ENCODE measurements at regions not wholly inside any gene's neighbourhood (a gene's known extent, or its start where the extent isn't known, plus 50 kb on each side); places are given as distances from the start of the nearest gene placed in this dataset.

GRCh38 chr5:5644249-5644648 is 221.8 kb downstream of the ICE1 start:
- no peak overlapping the region for H3K27ac ChIP-seq
- no peak for DNase-seq
- no peak overlapping the region for H3K4me3 ChIP-seq (ENCODE audit: low read depth, low read length)
- H3K36me3 ChIP-seq (replicated peaks) = no peaks in the 10 kb centered on the region
- in situ Hi-C loops (cut with HindIII; ENCODE audit: low pct_ligation_motif_present, low sequenced_read_pairs) = no loop called here
- TF ChIP-seq CTCF (IDR thresholded peaks at IDR 0.05; ENCODE audit: low read depth, low read length, missing control alignments) = no peak
- no peaks in the 10 kb centered on the region for H3K27me3 ChIP-seq (replicated peaks)

- H3K27me3 ChIP-seq (replicated peaks) = no peaks in the 10 kb centered on the region
- in situ Hi-C loops (cut with HindIII; ENCODE audit: low pct_ligation_motif_present, low sequenced_read_pairs) = no loop called here
- TF ChIP-seq CTCF (IDR thresholded peaks at IDR 0.05; ENCODE audit: low read depth, low read length, missing control alignments) = no peak
- H3K27ac ChIP-seq = no peak overlapping the region
- H3K36me3 ChIP-seq (replicated peaks) = no peaks in the 10 kb centered on the region
- H3K4me3 ChIP-seq (ENCODE audit: low read depth, low read length) = no peak overlapping the region
- DNase-seq = no peak
These were observed 221.0 kb downstream of the ICE1 start for GRCh38 chr5:5643481-5643880.

- in situ Hi-C loops (cut with HindIII; ENCODE audit: low pct_ligation_motif_present, low sequenced_read_pairs) = no loop called here
These were observed 215.7 kb downstream of the ICE1 start for GRCh38 chr5:5638211-5638610.

GRCh38 chr5:5637173-5637572 is 214.7 kb downstream of the ICE1 start:
- no peak for TF ChIP-seq CTCF (IDR thresholded peaks at IDR 0.05; ENCODE audit: low read depth, low read length, missing control alignments)

More at GRCh38 chr5:5638211-5638610, 215.7 kb downstream of the ICE1 start:
- DNase-seq = no peak
- H3K36me3 ChIP-seq (replicated peaks) = no peaks in the 10 kb centered on the region
- H3K27ac ChIP-seq = no peak overlapping the region
- no peak for TF ChIP-seq CTCF (IDR thresholded peaks at IDR 0.05; ENCODE audit: low read depth, low read length, missing control alignments)
- H3K27me3 ChIP-seq (replicated peaks) = no peaks in the 10 kb centered on the region
- no peak overlapping the region for H3K4me3 ChIP-seq (ENCODE audit: low read depth, low read length)

GRCh38 chr5:5634817-5635216 is 212.3 kb downstream of the ICE1 start:
- H3K27me3 ChIP-seq (replicated peaks) = no peaks in the 10 kb centered on the region
- no peak overlapping the region for H3K27ac ChIP-seq
- in situ Hi-C loops (cut with HindIII; ENCODE audit: low pct_ligation_motif_present, low sequenced_read_pairs) = no loop called here
- H3K36me3 ChIP-seq (replicated peaks) = no peaks in the 10 kb centered on the region
- no peak for TF ChIP-seq CTCF (IDR thresholded peaks at IDR 0.05; ENCODE audit: low read depth, low read length, missing control alignments)
- no peak overlapping the region for H3K4me3 ChIP-seq (ENCODE audit: low read depth, low read length)
- DNase-seq = no peak

More at GRCh38 chr5:5637173-5637572, 214.7 kb downstream of the ICE1 start:
- Histone ChIP-seq H3K4me3 (ENCODE audit: low read depth, low read length) (no peak overlapping the region), H3K36me3 (replicated peaks) (no peaks in the 10 kb centered on the region), H3K27ac (no peak overlapping the region), H3K27me3 (replicated peaks) (no peaks in the 10 kb centered on the region)
- DNase-seq = no peak
- in situ Hi-C loops (cut with HindIII; ENCODE audit: low pct_ligation_motif_present, low sequenced_read_pairs) = no loop called here

- Histone ChIP-seq H3K27me3 (replicated peaks) (no peaks in the 10 kb centered on the region), H3K36me3 (replicated peaks) (no peaks in the 10 kb centered on the region), H3K27ac (no peak overlapping the region), H3K4me3 (ENCODE audit: low read depth, low read length) (no peak overlapping the region)
- no peak for DNase-seq
- in situ Hi-C loops (cut with HindIII; ENCODE audit: low pct_ligation_motif_present, low sequenced_read_pairs) = no loop called here
- TF ChIP-seq CTCF (IDR thresholded peaks at IDR 0.05; ENCODE audit: low read depth, low read length, missing control alignments) = no peak
These were observed 211.1 kb downstream of the ICE1 start for GRCh38 chr5:5633579-5633978.
